Liver (tissue), 8 donors: ENCODE measurements at regions not wholly inside any gene's neighbourhood (a gene's known extent, or its start where the extent isn't known, plus 50 kb on each side); places are given as distances from the start of the nearest gene placed in this dataset.

Experiments used
- DNase-seq: peaks from one replicate; pipeline ENCODE4 v3.0.0-alpha.2; 2017; ENCODE audit warnings: low spot score
- H3K27ac ChIP-seq, 2 donors: one replicate each; pipeline ENCODE4 v1.7.0; 2013; ENCODE audit warnings: inconsistent platforms in 2 of 2, low read length in 2 of 2, control low read depth in 1 of 2, low read depth in 1 of 2, mild to moderate bottlenecking in 1 of 2
- H3K27me3 ChIP-seq, 4 donors: one replicate each; pipeline versions ENCODE4 v1.6.1 to v1.7.0; 2013; ENCODE audit warnings: low read length in 3 of 4, inconsistent platforms in 1 of 4, mild to moderate bottlenecking in 1 of 4, moderate library complexity in 1 of 4; ENCODE audit not compliant: control insufficient read depth in 4 of 4, insufficient read depth in 4 of 4
- H3K36me3 ChIP-seq, 4 donors: one replicate each; pipeline versions ENCODE4 v1.6.1 to v1.7.0; 2013; ENCODE audit warnings: low read length in 3 of 4, mild to moderate bottlenecking in 3 of 4, low read depth in 1 of 4, moderate library complexity in 1 of 4; ENCODE audit not compliant: control insufficient read depth in 4 of 4, insufficient read depth in 3 of 4
- H3K4me1 ChIP-seq, 4 donors: one replicate each; pipeline versions ENCODE4 v1.6.1 to v1.7.0; 2013; ENCODE audit warnings: low read length in 3 of 4, mild to moderate bottlenecking in 3 of 4, moderate library complexity in 1 of 4; ENCODE audit not compliant: control insufficient read depth in 4 of 4, insufficient read depth in 4 of 4
- H3K4me3 ChIP-seq, 3 donors: one replicate each; pipeline versions ENCODE4 v1.6.1 to v1.7.0; 2013; ENCODE audit warnings: low read length in 3 of 3, control low read depth in 1 of 3, low read depth in 1 of 3, mild to moderate bottlenecking in 1 of 3
- H3K9ac ChIP-seq, 2 donors: one replicate each; pipeline ENCODE4 v1.7.0; 2013; ENCODE audit warnings: low read length in 2 of 2, mild to moderate bottlenecking in 2 of 2, moderate library complexity in 2 of 2, control low read depth in 1 of 2, low read depth in 1 of 2
- H3K9me3 ChIP-seq, 4 donors: one replicate each; pipeline versions ENCODE4 v1.6.1 to v1.7.0; 2013; ENCODE audit warnings: low read length in 3 of 4; ENCODE audit not compliant: control insufficient read depth in 4 of 4
- ATF3 ChIP-seq: IDR thresholded peaks from 2 replicates; pipeline ENCODE4 v1.6.1; 2016; ENCODE audit warnings: antibody characterized with exemption
- CTCF ChIP-seq: fragments of 150-350 bp; IDR thresholded peaks from 2 replicates; pipeline ENCODE4 v1.5.1; 2017; ENCODE audit warnings: improper control_type of control experiment, low read depth, low read length; ENCODE audit not compliant: missing input control
- FOXA2 ChIP-seq: IDR thresholded peaks from 2 replicates; pipeline ENCODE4 v1.6.1; 2016; ENCODE audit warnings: antibody characterized with exemption
- GABPA ChIP-seq, 2 donors: IDR thresholded peaks in 1 of 2; conservative IDR thresholded peaks in 1 of 2; 2 replicates each; pipeline ENCODE4 v1.6.1; 2016; ENCODE audit warnings: antibody characterized with exemption in 2 of 2, mild to moderate bottlenecking in 1 of 2, moderate library complexity in 1 of 2
- HNF4G ChIP-seq: IDR thresholded peaks from 2 replicates; pipeline ENCODE4 v1.6.1; 2016; ENCODE audit warnings: antibody characterized with exemption
- JUND ChIP-seq, 2 donors: IDR thresholded peaks; 2 replicates each; pipeline ENCODE4 v1.6.1; 2016; ENCODE audit warnings: antibody characterized with exemption in 2 of 2
- MAX ChIP-seq: IDR thresholded peaks from 2 replicates; pipeline ENCODE4 v1.6.1; 2016; ENCODE audit warnings: antibody characterized with exemption
- NR2F2 ChIP-seq: IDR thresholded peaks from 2 replicates; pipeline ENCODE4 v1.6.1; 2016; ENCODE audit warnings: antibody characterized with exemption
- RAD21 ChIP-seq, 2 donors: IDR thresholded peaks; 2 replicates each; pipeline ENCODE4 v1.6.1; 2016; ENCODE audit warnings: antibody characterized with exemption in 2 of 2, mild to moderate bottlenecking in 2 of 2
- REST ChIP-seq: IDR thresholded peaks from 2 replicates; pipeline ENCODE4 v1.6.1; 2016; ENCODE audit warnings: antibody characterized with exemption, mild to moderate bottlenecking
- YY1 ChIP-seq: IDR thresholded peaks from 2 replicates; pipeline ENCODE4 v1.6.1; 2016; ENCODE audit warnings: antibody characterized with exemption, mild to moderate bottlenecking
- ZBTB33 ChIP-seq: IDR thresholded peaks from 2 replicates; pipeline ENCODE4 v1.6.1; 2016; ENCODE audit warnings: antibody characterized with exemption
- WGBS: extraction: QIAGEN DNeasy Blood & Tissue Kit; methylation state at CpG from one replicate; pipeline ENCODE4 v1.1.7; 2013; 5-methylcytosine and 5-hydroxymethylcytosine counted together
- donor health status: healthy.
- donor health status: healthy.
- donor health status: healthy.
- donor health status: healthy.
- donor health status: healthy.

GRCh38 chrY:8336112-8336774 is 1001.0 kb upstream of the TSPY4 start:
- no peaks in the 10 kb centered on the region for H3K36me3 ChIP-seq
- no peak for TF ChIP-seq NR2F2
- no peak for TF ChIP-seq YY1
- no peak for TF ChIP-seq RAD21 (IDR thresholded peaks at IDR 0.05)
- no peak for TF ChIP-seq GABPA (IDR thresholded peaks at IDR 0.05 in 1 of 2, conservative IDR thresholded peaks at IDR 0.05 in 1 of 2)
- TF ChIP-seq HNF4G: no peak
- no peak for TF ChIP-seq ZBTB33
- no peaks in the 10 kb centered on the region for H3K27me3 ChIP-seq
- no peak overlapping the region for H3K4me3 ChIP-seq
- H3K9me3 ChIP-seq: no peaks in the 10 kb centered on the region
- no peak overlapping the region for H3K27ac ChIP-seq
- no peak for DNase-seq
- no peaks in the 10 kb centered on the region for H3K4me1 ChIP-seq
- H3K9ac ChIP-seq: no peak overlapping the region
- 62% methylated on average over 3 of the region's 3 CpGs for WGBS

- Histone ChIP-seq H3K27ac (no peak overlapping the region), H3K4me1 (no peaks in the 10 kb centered on the region), H3K4me3 (no peak overlapping the region), H3K36me3 (no peaks in the 10 kb centered on the region), H3K9ac (no peak overlapping the region), H3K27me3 (no peaks in the 10 kb centered on the region), H3K9me3 (no peaks in the 10 kb centered on the region)
- TF ChIP-seq JUND (IDR thresholded peaks at IDR 0.05): no peak
- TF ChIP-seq MAX: no peak
- TF ChIP-seq GABPA (IDR thresholded peaks at IDR 0.05 in 1 of 2, conservative IDR thresholded peaks at IDR 0.05 in 1 of 2): no peak
- TF ChIP-seq YY1: no peak
- no peak for TF ChIP-seq ZBTB33
- no peak for TF ChIP-seq ATF3
- TF ChIP-seq RAD21 (IDR thresholded peaks at IDR 0.05): no peak
- no peak for TF ChIP-seq FOXA2
- no peak for TF ChIP-seq NR2F2
- no peak for TF ChIP-seq CTCF
- no peak for TF ChIP-seq REST
- DNase-seq: no peak
- 88% methylated on average over 2 of the region's 2 CpGs for WGBS
Observed at GRCh38 chrY:8341000-8341399, 996.3 kb upstream of the TSPY4 start.
